Activated gamma-delta T cell treated with anti-CD3 and anti-CD28 coated beads, Interleukin-2, amount 50 U/mL, for 16 hours (primary cell): ENCODE measurements at regions not wholly inside any gene's neighbourhood (a gene's known extent, or its start where the extent isn't known, plus 50 kb on each side); places are given as distances from the start of the nearest gene placed in this dataset.
"Not testable (repeated sequence)": the region's sequence is repeated elsewhere in the genome, so short reads cannot be mapped to it uniquely, and the experiment has no call there.

Experiments used
- DNase-seq: peaks from one replicate; pipeline ENCODE4 v3.0.0-alpha.2; 2020; ENCODE audit warnings: low read depth

- no peak for DNase-seq
These were observed 85.6 kb upstream of the SNX7 start for GRCh38 chr1:98575955-98576354.

- DNase-seq: no peak
These were observed 95.6 kb upstream of the SNX7 start for GRCh38 chr1:98565951-98566350.

- DNase-seq: no peak
These were observed 102.2 kb upstream of the SNX7 start for GRCh38 chr1:98559291-98559690.

- DNase-seq: no peak
These were observed 103.6 kb upstream of the SNX7 start for GRCh38 chr1:98557895-98558294.

DNA sequence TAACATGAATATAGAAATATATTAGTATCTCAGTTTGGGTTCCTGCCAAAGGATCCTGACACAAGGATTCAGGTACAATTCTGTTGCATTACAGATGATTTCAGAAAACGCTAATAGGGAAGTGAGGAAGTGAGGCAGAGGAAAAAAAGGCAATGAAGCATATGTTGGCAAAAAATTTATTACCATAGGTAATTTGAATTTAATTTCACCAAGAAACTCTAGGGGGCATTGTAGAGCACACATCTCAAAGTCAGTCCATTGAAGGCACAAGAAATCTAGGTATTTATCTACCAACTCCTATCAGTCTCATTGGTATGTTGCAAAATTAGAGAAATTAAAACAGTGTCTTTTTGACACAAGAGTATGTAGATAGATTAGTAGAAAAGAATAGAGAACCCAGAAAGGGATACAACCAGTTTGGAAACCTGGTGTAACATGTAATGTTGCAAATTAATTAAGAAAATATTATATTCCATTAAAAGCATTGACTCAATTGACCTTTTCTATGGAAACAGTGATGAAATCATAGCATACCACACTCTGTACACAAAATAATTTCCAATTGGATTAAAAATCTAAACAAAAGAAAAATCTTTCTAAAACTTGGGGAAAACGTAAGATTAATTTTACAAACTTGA, 104.9 kb upstream of the SNX7 start:
- no peak for DNase-seq

DNA sequence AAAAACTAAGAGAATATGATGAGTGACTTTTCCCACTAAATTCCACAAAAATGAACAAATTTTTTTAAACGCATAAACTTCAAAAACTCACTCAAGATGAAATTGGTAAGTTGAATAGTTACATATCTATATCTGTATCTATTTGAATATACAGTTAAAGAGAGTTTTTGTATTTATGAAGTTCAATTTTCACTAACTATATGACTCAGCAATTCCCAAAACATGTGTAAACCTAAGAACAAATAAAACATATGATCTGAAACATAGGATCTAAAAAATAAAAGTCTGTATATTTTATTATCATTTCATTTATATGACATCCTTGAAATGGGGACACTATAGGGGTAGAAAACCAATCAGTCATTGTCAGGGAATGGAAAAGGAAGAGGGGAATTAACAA, 105.7 kb upstream of the SNX7 start:
- no peak for DNase-seq

- DNase-seq: not testable (repeated sequence)
These were observed 108.9 kb upstream of the SNX7 start for GRCh38 chr1:98552576-98553074.

DNA sequence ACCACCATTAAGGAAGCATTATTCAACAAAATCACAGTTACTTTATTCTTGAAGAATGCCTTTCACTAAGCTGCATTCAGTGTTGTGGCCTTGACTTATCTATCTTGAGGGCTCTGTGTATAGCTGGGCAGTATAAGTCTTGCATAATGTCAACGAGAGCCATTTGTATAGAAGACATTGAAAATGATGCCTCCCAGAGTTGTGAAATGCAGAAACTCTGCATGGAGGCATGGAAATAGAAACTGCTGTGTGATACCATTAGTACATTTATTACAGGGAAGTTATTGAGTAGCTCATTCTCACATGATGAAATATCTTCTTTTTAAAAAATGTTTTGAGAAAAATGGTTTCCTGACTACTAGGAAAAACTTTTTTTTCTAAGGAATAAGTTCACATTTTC, 111.4 kb upstream of the SNX7 start:
- DNase-seq: no peak

GRCh38 chr1:98546319-98546718, 115.2 kb upstream of the SNX7 start:
- DNase-seq: no peak

DNA sequence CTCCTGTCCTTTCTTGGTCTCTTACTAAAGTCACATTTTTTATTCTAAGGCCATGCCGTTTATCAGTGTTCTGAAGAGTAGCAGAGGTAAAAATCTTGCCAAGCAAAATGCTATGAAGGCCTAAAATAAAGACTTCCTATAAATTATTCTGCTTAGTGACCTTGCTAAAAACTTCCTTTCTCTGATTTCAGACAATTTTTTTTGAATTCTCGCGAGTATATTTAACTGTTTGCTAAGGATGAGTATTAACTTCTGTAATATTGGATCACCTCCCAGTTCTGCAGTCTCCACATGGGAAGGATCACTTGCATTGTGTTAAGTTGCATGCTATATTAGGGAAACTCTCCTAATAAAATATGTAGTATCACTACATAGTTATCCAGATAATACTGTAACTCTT, 123.4 kb upstream of the SNX7 start:
- no peak for DNase-seq

DNA sequence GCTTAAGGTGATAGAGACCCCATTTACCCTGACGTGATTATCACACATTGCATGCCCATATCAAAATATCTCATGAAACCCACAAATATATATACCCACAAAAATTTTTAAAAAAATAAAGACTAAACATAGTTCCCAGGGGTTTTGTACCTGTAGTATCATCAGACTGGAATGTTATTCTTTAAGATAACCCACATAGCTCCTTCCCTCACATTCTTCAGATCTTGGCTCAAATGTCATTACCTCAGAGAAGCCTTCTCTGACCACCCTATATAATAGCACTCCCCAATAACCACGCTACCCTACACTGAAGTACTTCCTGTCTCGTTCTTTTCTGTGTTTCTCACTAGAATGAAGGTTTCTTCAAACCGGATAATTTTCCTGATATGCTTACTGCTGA, 138.3 kb upstream of the SNX7 start:
- no peak for DNase-seq

DNA sequence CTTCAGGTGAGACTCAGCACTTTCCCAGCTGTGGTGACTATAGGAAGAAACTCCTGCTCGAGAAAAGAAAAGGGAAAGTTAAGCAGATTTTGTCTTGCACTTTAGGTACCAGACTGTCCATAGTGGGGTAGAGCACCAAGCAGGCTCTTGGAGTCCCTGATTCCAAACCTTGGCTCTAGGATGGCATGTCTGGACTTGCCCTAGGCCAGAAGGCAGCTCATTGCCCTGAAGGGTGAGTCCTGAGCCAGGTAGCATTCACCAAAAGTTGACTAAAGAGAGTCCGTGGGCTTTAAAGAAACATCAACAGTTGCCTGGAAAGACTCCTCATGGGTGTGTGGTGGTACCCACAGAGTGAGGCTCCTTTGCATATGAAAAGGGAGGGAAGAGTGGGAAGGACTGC, 145.2 kb upstream of the SNX7 start:
- DNase-seq: no peak

GRCh38 chr1:98515744-98516143, 145.8 kb upstream of the SNX7 start:
- DNase-seq: no peak

DNA sequence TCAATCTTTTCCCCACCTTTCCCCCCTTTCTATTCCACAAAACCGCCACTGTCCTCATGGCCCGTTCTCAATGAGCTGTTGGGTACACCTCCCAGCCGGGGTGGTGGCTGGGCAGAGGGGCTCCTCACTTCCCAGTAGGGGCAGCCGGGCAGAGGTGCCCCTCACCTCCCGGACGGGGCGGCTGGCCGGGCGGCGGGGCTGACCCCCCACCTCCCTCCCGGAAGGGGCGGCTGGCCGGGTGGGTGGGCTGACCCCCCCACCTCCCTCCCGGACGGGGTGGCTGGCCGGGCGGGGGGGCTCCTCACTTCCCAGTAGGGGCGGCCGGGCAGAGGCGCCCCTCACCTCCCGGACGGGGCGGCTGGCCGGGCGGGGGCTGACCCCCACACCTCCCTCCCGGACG, 149.3 kb upstream of the SNX7 start:
- DNase-seq: not testable (repeated sequence)

DNA sequence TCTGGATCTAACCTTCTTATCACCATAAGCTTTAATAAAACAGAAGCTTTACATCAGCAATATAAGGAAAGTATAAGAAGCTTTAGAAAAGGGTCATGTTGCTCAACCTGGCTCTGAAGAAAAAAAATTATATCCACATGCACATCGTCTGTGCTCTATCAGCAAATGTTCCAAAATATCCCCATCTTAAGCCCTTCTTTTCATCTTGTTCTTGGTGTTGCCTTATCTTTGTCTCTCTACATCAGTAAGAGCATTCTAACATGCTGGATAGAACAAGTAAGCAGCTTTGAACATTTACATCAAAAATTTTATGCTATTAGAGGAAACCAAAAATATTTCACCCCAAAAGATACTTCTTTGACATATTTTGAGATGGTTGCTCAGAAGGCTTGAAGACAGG, 157.8 kb upstream of the SNX7 start:
- no peak for DNase-seq

DNA sequence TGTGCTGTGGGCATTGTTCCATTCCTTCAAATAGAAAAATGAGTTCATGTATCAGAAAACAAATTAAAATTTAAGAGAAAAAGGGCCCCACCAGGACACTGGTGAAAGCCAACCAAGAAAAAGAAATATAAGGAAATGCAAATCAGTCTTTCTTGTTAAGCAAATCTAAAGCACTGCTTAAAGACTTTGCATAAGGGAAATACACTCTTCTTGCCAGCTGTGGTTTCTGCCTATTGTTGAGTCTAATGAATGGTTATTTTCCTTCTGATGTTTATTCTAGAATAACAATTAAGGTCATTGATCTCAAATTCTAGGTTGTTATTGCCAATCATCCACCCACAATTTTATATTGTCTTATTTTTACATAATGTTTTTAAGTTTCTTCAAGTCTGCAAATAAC, 158.6 kb upstream of the SNX7 start:
- no peak for DNase-seq

DNA sequence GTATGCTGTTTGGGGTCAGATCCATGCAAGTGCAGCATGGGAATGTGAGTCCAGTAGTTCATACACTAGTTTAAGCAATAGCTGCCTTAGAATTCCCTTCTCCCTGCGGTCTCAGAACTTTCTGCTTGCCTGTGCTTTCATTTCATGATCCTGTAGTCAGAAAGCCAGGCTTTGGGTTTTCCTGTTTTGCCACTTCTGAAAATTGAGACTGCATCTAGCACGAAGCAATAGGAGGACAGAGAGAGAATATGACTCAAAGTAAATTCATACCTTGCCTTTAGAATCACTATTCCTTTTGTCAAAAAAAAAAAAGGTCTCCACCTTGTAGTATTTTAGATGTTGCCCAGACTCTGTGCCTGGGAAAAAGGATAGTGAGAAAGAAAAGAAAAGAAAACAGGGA, 161.2 kb upstream of the SNX7 start:
- no peak for DNase-seq

DNA sequence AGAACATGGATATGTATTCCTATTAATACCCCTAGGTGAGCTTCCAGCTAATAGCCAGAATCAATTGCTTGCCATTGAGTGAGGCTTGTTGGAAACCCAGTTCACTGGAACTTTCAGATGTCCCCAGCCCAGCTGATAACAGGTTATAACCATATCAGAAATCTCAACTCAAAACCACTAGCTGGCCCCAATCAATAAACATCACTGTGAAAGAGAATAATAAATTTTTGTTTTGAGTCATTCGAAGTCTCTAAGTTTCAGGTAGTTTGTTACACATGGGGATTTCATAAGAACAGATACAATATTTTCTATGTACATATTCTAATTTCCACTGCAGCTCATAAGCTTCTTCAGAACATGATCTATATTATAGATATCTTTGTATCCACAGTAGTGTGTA, 162.9 kb upstream of the SNX7 start:
- no peak for DNase-seq

- no peak for DNase-seq
These were observed 164.0 kb upstream of the SNX7 start for GRCh38 chr1:98497497-98497896.

- DNase-seq: no peak
These were observed 165.1 kb upstream of the SNX7 start for GRCh38 chr1:98496256-98496995.

DNA sequence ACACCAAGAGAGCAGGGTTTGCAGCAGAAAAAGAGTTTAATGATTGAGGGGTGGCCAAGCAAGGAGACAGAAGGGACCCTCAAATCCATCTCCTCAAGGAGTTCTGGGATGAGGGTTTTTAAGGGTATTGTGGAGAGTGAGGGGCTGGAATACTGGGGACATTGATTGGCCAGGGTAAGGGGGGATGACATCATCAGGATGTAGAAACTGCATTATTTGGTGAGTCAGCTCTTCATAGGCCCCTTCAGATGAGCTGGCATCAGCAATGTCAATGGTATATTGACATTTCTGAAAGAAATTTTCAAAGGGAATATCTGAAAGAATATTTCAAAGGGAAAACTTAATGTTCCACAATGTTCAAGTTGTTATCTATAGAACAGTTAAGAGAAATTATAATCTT, 168.1 kb upstream of the SNX7 start:
- no peak for DNase-seq

DNA sequence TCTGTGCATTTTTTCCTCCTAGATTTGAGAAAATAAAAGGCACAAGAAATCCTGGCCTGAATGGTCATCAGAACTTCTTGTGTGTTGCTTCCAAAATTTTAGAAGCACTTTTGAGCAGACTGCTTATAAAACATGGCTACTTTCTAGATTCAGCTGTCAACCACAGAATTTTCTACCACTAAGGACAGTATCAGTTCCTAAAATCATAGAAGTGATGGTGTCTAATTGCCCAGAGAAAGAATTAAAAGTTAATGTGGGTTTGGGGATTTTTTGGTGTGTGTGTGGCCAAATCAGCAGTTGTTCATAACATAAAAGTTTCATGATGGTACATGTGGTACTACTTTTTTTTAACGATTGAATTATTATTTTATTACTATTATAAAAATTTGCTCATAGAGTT, 171.4 kb upstream of the SNX7 start:
- no peak for DNase-seq

- DNase-seq: no peak
These were observed 173.9 kb upstream of the SNX7 start for GRCh38 chr1:98487620-98488019.

DNA sequence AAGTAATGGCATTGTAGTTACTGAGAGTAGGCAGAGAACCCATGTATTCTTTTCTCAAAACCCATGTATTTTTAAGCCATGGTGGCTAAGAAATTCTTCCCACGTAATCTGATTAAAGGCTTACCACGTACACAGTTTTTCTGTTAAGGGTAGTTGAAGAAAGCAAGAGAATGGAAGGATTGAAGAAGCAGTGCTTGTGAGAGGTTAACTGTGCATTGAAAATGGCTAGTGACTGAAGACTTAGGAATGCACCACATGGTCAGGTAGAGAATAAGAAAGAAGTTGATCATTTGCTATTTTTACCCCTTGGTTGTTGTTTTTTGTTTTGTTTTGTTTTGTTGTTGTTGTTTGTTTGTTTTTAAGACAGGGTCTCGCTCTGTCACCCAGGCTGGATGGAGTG, 178.9 kb upstream of the SNX7 start:
- no peak for DNase-seq
